Fibroblast of peridontal ligament (primary cell): ENCODE measurements at regions not wholly inside any gene's neighbourhood (a gene's known extent, or its start where the extent isn't known, plus 50 kb on each side); places are given as distances from the start of the nearest gene placed in this dataset.

Experiments used
- DNase-seq: peaks from one replicate; pipeline ENCODE4 v3.0.0-alpha.2; 2010; ENCODE audit errors: extremely low read depth

GRCh38 chr21:41689289-41689583, 77.6 kb downstream of the RIPK4 start:
- DNase-seq: no peak

GRCh38 chr21:41687633-41688032, 79.2 kb downstream of the RIPK4 start:
- DNase-seq: no peak

DNA sequence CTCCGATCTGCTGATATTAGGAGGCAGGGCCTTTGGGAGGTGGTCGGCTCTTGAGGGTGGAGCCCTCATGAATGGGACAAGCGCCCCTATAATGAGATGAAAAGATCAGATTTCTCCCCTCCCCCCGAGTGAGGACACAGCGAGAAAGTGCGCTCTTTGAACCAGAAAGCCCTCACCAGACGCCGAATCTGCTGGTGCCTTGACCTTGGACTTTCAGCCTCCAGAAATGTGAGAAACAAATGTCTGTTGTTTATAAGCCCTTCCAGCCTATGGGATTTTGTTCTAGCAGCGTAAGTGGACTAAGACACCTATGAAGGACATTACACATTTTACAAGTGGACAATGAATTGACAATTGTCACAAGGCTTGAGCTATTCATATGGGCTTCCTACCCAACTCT, 80.2 kb downstream of the RIPK4 start:
- no peak for DNase-seq

- DNase-seq: no peak
Observed at GRCh38 chr21:41685511-41686149, 81.2 kb downstream of the RIPK4 start.

DNA sequence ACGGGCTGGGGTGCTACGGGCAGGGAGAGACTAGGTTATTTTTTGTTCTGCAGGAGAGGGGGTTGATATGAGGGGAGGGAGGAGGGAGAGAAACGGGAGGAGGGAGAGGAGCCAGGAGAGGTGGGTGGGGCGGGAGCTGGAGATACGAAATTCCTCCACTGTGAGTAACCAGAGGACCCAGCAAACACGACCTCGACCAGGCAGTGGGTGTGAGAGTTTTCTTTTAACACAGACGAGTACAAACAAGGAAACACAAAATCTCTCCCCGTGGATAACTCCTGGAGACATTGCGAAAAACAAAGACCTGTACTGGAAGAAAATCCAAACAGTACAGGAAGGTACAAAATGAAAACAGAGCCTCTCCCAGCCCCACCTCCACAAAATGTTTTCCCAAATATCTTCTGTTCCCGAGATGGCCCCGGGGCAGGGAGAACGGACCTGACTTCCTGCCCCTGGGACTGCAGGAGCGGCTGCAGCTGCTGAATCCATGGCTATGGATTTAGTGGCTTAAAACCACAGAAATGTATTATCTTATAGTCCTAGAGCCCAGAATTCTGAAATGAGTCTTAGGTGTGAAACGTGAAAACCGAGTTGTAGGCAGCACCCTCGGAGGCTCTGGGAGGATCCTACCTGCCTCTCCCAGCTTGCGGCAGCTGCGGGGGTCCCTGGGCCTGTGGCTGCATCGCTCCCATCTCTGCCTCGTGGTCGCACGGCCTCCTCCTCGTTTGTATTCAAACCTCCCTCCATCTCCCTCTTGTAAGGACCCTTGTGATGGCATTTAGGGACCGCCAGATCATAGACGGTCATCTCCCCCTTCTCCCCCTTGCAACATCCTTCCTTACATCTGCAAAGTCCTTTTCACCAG, 82.2 kb downstream of the RIPK4 start:
- peak; percentile 40 for DNase-seq

- DNase-seq: no peak
Observed at GRCh38 chr21:41683815-41684214, 83.0 kb downstream of the RIPK4 start.

DNA sequence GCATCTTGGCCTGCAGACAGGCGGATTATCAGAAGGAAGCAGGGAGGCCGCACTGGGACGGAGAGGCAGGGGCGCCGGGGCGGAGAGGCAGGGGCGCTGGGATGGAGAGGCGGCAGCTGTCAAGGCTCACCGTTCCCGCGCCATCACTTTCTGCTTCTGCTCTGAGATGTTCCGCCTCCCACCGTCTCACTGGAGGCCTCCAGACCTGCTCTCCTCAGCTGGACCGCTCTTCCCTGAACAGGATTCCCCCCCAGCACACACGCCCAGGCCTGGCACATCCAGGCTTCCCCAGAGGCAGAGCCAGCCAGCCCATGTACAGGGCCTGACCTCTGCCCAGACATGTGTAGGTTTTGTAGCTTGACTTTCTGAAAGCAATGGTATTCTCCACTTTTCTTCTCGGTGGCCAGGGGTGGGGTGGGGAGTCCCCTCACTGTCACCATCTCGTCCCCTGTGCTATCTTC, 84.1 kb downstream of the RIPK4 start:
- DNase-seq: no peak

GRCh38 chr21:41681939-41682718, 84.7 kb downstream of the RIPK4 start:
- no peak for DNase-seq

DNA sequence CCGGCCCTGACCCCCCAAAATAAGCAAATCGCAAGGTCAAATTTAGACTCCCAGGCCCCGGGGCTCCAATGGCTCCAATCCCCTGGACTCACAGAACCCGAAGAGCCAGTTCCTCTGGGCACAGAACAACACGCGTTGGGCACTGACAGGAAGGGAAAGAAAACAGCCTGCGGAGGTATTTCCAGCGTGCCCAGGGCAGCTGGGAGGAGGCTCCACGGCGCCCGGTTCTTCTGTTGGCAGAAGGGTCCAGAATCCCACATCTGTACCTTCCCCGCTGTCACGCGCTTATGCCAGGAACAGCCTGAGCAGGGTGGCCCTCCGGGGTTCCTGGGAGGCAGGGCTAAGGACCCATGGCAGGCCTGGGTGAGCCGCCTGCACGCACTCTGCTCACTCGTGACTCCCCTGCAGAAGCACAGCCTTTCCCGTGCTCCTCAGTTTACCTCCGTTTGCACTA, 85.5 kb downstream of the RIPK4 start:
- DNase-seq: no peak

DNA sequence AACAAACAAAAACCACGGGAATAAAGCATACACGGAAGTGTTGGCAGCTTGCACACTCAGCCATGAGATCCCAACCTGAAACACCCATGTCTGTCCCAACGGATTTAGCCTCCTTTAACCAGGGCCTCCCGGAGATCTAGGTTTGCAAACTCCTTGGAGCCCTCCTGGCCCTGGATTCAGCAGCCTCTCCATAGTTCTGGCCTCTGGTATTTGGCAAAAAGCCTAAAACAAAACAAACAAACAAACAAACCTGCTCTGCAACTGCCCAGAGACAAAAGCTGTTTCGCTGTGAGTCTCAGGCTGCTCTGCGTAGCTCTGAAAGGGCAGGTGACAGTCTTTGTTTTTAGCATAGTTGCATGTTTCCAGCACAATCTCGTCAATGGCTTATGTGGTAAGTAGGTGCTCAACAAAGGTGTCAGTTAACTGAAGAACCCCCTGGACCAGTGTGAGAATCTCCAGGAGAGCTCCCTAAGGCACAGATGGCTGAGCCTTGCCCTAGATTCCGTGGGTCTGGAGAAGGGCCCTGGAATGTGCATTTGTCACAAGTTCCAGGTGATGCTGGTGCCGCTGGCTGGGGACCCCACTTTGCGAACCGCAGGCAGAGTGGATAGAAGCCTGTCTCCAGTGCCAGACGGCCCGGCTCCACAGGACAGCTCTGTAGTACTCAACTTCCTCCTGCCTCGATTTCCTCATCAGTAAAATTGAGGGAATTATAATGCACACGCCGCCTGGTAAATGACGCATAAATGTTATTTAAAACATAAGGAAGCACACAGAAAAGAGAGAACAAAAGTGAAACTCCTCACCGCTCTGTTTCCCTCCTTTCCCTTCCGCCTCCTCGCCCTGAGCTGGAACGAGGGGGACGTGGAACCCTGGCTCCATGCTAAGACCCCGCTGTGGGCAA, 86.2 kb downstream of the RIPK4 start:
- no peak for DNase-seq

DNA sequence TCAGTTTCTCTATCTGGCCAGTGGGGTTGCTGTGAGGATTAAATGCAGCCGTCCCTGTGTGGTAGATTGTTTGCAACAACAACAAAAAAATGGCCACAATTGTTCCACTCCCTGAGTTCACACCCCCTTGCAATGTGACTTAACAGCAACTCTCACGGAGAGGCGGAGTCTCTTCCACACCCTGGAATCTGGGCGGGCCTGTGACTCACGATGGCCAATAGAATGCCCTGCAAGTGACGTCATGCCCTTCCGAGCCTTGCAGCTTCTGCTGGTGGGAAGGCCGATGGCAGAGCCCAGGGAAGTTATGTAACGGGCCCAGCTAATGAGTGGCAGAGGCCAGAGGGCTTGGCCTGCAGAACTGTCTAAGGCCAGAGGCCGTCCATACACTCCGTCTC, 87.9 kb downstream of the RIPK4 start:
- peak; percentile 94 for DNase-seq

- DNase-seq: no peak
Observed at GRCh38 chr21:41678016-41678923, 88.6 kb downstream of the RIPK4 start.

DNA sequence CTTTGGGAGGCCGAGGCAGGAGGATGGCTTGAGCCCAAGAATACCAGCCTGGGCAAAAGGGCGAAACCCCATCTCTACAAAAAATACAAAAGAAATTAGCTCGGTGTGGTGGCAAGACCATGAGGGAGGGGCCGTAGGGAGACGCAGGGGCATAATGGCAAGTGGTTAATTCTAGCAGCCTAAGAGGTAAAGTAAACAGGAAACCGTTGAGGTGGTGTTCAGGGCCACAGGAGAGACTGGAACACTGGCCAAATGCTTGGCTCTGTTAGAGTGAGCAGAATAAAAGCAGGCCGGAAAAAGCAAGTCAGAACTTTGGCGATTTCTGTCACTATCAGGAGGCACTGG, 89.2 kb downstream of the RIPK4 start:
- no peak for DNase-seq

DNA sequence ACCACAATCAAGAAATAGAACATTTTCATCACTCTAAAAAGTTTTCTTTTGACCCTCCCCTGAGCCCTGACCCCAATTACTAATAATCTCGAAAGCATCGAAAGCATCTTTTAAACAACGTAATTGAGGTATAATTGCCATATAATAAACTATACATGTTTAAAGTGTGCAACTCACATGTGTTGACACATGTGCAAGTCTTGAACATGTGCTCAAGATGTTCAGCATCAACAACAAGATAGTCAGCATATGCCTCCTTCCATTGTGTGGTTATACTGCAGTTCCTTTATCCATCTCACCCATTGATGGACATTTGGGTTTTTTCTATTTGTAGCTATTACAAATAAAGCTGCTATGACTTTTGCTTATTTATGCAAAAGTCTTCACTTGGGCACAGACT, 90.7 kb downstream of the RIPK4 start:
- no peak for DNase-seq

DNA sequence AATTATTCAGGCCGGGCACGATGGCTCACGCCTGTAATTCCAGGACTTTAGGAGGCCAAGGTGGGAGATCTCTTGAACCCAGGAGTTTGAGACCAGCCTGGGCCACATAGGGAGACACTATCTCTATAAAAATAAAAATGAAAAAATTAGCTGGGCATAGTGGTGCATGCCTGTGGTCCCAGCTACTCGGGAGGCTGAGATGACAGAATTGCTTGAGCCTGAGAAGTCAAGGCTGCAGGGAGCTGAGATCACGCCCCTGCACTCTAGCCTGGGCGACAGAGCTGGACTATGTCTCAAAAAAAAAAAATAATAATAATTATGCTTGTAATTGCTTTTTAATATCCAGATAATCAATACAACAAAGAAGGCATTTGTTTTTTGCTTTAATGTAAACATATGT, 91.3 kb downstream of the RIPK4 start:
- DNase-seq: no peak

- no peak for DNase-seq
Observed at GRCh38 chr21:41674402-41674801, 92.5 kb downstream of the RIPK4 start.

- no peak for DNase-seq
Observed at GRCh38 chr21:41673596-41674335, 93.1 kb downstream of the RIPK4 start.

DNA sequence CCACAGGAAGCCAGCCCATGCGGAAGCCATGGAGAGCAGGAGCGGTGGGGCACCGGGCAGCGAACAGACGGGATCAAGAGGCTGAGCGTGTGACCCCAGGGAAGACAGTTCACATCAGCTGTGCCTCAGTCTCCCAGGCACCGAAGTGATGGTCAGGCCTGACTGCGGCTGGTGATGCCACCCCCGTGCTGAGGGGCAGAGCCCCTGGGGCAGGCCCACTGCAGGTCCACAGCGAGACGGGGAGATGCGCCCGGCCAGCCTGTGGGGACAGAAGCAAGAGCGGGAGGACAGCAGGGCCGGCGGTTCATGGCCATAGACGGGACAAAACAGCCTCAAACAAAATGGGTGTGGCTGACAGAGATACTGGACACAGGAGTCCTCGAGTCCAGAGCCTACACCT, 93.8 kb downstream of the RIPK4 start:
- no peak for DNase-seq

DNA sequence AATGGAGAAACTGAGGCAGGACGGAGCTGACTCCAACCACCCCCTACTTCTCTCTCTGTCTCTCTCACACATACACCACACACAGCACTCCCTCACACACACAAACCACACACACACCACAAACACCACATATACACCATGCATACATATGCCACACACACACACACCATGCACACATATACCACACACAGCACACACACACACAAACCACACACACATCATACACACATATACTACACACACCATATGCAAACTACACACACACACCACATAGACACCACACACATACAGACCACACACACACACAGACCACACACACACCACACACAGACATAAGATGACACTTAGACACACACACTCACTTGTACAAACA, 94.3 kb downstream of the RIPK4 start:
- DNase-seq: no peak
